Activated CD8-positive, alpha-beta T cell treated with anti-CD3 and anti-CD28 coated beads for 36 hours (primary cell): ENCODE measurements at regions not wholly inside any gene's neighbourhood (a gene's known extent, or its start where the extent isn't known, plus 50 kb on each side); places are given as distances from the start of the nearest gene placed in this dataset.

Experiments used
- ATAC-seq: fragments of 200-7000 bp; cut with Tn5 transposase; one replicate; pipeline ENCODE4 v1.10.0; 2021; ENCODE audit warnings: mild to moderate bottlenecking, moderate library complexity
- CTCF ChIA-PET: fragments of 350-600 bp; sonication (Branson Sonifier 250); formaldehyde crosslinking; loops from one replicate; lab custom pipeline; 2021; ENCODE audit warnings: antibody characterized with exemption; lab: Charles Lee
- POLR2A ChIA-PET: fragments of 350-600 bp; sonication (Branson Sonifier 250); formaldehyde crosslinking; loops from one replicate; lab custom pipeline; 2021; ENCODE audit warnings: antibody characterized with exemption; lab: Charles Lee
- DNase-seq: peaks from one replicate; pipeline ENCODE4 v3.0.0-alpha.2; 2020
- H3K27ac Mint-ChIP-seq: one replicate; pipeline ENCODE4 v1.8.0; 2021; ENCODE audit warnings: mild to moderate bottlenecking, mixed read lengths
- H3K27me3 Mint-ChIP-seq: one replicate; pipeline ENCODE4 v1.8.0; 2021; ENCODE audit warnings: mixed read lengths
- H3K36me3 Mint-ChIP-seq: one replicate; pipeline ENCODE4 v1.8.0; 2021; ENCODE audit warnings: low read depth, mixed read lengths
- H3K4me1 Mint-ChIP-seq: one replicate; pipeline ENCODE4 v1.8.0; 2021; ENCODE audit warnings: low read depth, mixed read lengths
- H3K4me3 Mint-ChIP-seq: one replicate; pipeline ENCODE4 v1.8.0; 2021; ENCODE audit warnings: mild to moderate bottlenecking, moderate library complexity, mixed read lengths
- H3K9me3 Mint-ChIP-seq: one replicate; pipeline ENCODE4 v1.8.0; 2021; ENCODE audit warnings: mixed read lengths
- intact Hi-C: fragments of 100-400 bp; cut with micrococcal nuclease; formaldehyde crosslinking; loops from one replicate; pipeline ENCODE4 v1.10.0; 2022
- TF ChIP-seq, protein P1 (sequence below): fragments of 200-600 bp; IDR thresholded peaks from one replicate; pipeline ENCODE4 v1.8.0; 2022; ENCODE audit warnings: antibody characterized with exemption, mild to moderate bottlenecking

DNA sequence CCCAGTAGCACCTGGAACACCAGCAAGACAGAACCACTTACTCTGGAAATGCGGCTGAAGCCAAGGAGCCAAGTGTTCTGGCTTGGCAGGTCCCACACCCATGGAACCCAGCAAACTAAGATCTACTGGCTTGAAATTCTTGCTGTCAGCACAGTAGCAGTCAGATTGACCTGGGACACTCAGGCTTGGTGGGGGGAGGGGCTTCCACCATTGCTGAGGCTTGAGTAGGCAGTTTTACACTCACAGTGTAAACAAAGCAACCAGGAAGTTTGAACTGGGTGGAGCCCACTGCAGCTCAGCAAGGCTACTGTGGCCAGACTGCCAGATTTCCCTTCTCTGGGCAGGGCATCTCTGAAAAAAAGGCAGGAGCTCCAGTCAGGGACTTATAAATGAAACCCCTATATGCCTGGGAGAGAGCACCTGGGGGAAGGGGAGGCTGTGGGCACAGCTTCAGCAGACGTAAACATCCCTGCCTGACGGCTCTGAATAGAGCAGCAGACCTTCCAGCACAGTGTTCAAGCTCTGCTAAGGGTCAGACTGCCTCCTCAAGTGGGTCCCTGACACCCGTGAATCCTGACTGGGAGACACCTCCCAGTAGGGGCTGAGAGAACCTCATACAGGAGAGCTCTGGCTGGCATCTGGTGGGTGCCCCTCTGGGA, 121.2 kb downstream of the MTERF1 start:
- CTCF ChIA-PET, result no interaction called here
- POLR2A ChIA-PET, result no interaction called here
- peaks cover 31% of the 10 kb centered on the region for H3K9me3 Mint-ChIP-seq
- intact Hi-C loops, result no loop called here
- H3K36me3 Mint-ChIP-seq, result peaks cover 3% of the 10 kb centered on the region
- H3K4me1 Mint-ChIP-seq, result no peaks in the 10 kb centered on the region
- H3K4me3 Mint-ChIP-seq, result no peak overlapping the region
- DNase-seq, result no peak
- no peak for ATAC-seq
- TF ChIP-seq, protein P1, sequence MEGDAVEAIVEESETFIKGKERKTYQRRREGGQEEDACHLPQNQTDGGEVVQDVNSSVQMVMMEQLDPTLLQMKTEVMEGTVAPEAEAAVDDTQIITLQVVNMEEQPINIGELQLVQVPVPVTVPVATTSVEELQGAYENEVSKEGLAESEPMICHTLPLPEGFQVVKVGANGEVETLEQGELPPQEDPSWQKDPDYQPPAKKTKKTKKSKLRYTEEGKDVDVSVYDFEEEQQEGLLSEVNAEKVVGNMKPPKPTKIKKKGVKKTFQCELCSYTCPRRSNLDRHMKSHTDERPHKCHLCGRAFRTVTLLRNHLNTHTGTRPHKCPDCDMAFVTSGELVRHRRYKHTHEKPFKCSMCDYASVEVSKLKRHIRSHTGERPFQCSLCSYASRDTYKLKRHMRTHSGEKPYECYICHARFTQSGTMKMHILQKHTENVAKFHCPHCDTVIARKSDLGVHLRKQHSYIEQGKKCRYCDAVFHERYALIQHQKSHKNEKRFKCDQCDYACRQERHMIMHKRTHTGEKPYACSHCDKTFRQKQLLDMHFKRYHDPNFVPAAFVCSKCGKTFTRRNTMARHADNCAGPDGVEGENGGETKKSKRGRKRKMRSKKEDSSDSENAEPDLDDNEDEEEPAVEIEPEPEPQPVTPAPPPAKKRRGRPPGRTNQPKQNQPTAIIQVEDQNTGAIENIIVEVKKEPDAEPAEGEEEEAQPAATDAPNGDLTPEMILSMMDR, result no peak
- no peak overlapping the region for H3K27ac Mint-ChIP-seq
- no peaks in the 10 kb centered on the region for H3K27me3 Mint-ChIP-seq

DNA sequence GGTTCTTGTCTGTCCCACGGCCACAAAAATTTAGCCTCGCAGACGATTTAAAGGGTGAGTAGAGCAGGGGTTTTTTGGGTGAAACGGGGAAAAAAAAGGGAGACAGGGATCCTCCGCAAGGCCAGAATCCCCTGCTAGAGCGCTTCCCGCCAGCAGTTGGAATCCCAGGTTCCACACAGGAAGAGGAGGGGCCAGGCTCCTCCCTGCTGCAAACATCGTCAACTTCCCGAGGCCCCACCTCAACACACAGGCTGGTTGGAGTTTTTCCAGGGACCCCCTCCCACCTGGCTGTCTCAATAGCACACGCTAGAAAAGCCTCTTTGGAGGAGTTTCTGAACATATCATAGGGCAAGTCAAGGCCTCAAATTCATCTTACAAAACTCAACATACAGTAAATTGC, 112.7 kb downstream of the MTERF1 start:
- TF ChIP-seq, protein P1, result no peak
- H3K4me1 Mint-ChIP-seq, result no peaks in the 10 kb centered on the region
- no peaks in the 10 kb centered on the region for H3K27me3 Mint-ChIP-seq
- no peak overlapping the region for H3K4me3 Mint-ChIP-seq
- H3K36me3 Mint-ChIP-seq, result peaks cover under 1% of the 10 kb centered on the region
- no peak overlapping the region for H3K27ac Mint-ChIP-seq
- POLR2A ChIA-PET, result no interaction called here
- no peak for DNase-seq
- ATAC-seq, result no peak
- H3K9me3 Mint-ChIP-seq, result peaks cover 9% of the 10 kb centered on the region
- CTCF ChIA-PET, result no interaction called here
- intact Hi-C loops, result no loop called here

DNA sequence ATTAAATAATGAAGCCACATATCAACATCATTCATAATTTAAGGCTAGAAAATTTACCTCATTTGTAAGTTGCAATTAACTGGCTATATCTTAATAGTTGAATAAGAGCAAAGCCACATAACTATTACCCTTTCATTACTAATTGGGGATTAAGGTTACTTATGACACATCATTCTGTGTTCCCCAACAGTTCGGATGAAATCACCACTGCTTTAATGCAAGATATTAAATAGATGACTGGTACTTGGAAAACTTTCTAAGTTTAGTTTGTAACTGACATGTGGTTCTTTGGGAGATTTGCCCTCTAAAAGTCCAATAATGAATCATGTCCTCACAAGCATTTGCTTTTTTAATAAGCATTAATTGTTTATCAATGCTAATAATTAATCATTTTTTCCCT, 109.1 kb downstream of the MTERF1 start:
- CTCF ChIA-PET, result no interaction called here
- Mint-ChIP-seq H3K27me3 (no peaks in the 10 kb centered on the region), H3K27ac (no peak overlapping the region), H3K4me1 (no peaks in the 10 kb centered on the region), H3K4me3 (no peak overlapping the region), H3K36me3 (no peaks in the 10 kb centered on the region), H3K9me3 (no peaks in the 10 kb centered on the region)
- intact Hi-C loops, result no loop called here
- POLR2A ChIA-PET, result no interaction called here
- ATAC-seq (no peak), DNase-seq (no peak)
- TF ChIP-seq, protein P1, result no peak

DNA sequence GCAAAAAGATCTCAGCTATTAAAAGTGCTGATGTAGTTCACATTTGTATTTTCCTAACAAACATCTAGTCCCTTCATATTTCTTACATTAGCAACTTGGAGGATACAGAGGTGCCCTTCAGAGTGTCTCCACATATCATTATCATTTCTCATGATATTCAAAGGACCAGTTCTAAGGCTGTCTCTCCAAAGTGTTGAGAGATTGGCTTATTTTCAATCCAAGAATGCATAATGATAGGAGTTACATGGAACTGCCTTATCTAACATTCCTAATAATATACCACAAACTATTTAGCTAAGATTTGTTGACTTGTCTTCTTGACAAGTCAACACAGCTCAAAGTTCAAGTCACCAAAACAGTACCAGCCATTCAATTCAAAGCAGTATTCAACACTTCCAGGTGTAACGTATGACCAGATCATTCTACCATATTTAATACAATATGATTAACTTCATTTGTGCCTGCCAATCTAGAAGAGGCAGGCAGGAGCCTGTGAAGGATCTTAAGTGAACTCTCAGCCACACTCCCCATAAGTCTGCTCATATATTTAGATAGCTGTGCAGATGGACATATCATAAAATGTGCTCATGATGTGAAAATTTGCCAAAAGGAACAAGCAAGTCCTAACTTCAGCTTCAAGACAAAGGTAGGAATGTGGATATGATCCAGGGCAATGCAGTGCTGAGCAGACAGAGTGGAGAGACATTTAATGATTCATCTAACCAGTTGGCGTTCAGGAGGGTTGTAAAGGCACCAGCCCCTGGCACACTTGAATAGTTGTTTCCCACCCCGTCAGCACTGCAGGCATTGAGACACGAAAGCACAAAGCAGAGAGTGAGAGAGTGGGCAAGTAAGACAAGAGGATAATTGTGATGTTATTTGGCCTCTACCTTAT, 108.3 kb downstream of the MTERF1 start:
- intact Hi-C loops, result no loop called here
- no peaks in the 10 kb centered on the region for H3K9me3 Mint-ChIP-seq
- no peaks in the 10 kb centered on the region for H3K27me3 Mint-ChIP-seq
- POLR2A ChIA-PET, result interaction anchor here (0.6 kb wide), 1 partner anchor 118 kb away, joined by 5 read pairs; no protein-coding TSS in a partner anchor
- CTCF ChIA-PET, result no interaction called here
- TF ChIP-seq, protein P1, result no peak
- H3K36me3 Mint-ChIP-seq, result no peaks in the 10 kb centered on the region
- DNase-seq (no peak), ATAC-seq (no peak)
- H3K4me3 Mint-ChIP-seq, result no peak overlapping the region
- no peaks in the 10 kb centered on the region for H3K4me1 Mint-ChIP-seq
- no peak overlapping the region for H3K27ac Mint-ChIP-seq

DNA sequence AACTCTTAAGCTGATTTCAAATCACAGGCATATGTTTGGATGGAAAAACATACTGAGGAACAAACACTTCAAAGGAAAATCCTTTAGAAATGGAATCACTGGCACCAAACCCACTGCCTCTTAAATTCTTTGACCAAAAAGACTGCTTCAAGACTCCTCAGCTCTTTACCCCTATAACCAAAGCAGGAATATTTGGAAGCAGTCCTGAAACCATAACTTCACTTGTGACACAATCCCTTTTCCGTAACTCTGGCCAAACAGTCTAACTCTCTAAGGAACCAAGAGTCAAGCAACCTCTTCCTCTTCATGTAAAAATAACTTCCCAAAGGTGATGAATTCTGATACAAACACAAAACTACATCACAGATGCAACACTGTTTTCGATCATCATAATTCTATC, 104.3 kb downstream of the MTERF1 start:
- no peaks in the 10 kb centered on the region for H3K36me3 Mint-ChIP-seq
- no peaks in the 10 kb centered on the region for H3K4me1 Mint-ChIP-seq

More for the DNA sequence above, 104.3 kb downstream of the MTERF1 start:
- CTCF ChIA-PET, result no interaction called here
- no peak overlapping the region for H3K27ac Mint-ChIP-seq
- TF ChIP-seq, protein P1, result no peak
- H3K9me3 Mint-ChIP-seq, result no peaks in the 10 kb centered on the region
- H3K4me3 Mint-ChIP-seq, result no peak overlapping the region
- no peak for ATAC-seq
- no peaks in the 10 kb centered on the region for H3K27me3 Mint-ChIP-seq
- POLR2A ChIA-PET, result no interaction called here
- no peak for DNase-seq
- intact Hi-C loops, result no loop called here
